ENCODE measurements at regions not wholly inside any gene's neighbourhood (a gene's known extent, or its start where the extent isn't known, plus 50 kb on each side); places are given as distances from the start of the nearest gene placed in this dataset.

DNA sequence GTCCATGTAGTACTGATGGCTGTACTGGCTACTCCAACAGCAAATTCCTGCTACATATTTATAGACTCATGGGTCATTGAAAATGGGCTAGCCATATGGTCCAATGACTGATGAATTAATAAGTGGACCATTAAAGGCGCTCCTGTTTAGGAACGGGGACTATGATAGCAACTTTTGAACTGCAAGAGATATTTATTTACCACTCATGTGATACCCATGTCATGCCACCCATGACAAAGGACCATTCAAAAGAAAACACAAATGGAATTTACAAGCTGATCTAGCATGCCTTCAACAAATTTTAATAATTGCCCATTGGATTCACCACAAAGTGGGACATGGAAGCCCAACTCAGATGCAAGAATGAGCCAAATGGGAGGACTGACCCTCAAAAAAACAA is 240.0 kb upstream of the GALNTL6 start:
- Mint-ChIP-seq H3K9me3 (peaks cover 5% of the 10 kb centered on the region), H3K4me1 (ENCODE audit: low read depth) (no peaks in the 10 kb centered on the region), H3K36me3 (ENCODE audit: low read depth) (no peaks in the 10 kb centered on the region), H3K27me3 (ENCODE audit: low read depth) (no peaks in the 10 kb centered on the region), H3K4me3 (no peak overlapping the region), H3K27ac (no peak overlapping the region)
- CTCF ChIA-PET, result no interaction called here
- no peak for DNase-seq
- intact Hi-C loops (cut with micrococcal nuclease), result no loop called here

DNA sequence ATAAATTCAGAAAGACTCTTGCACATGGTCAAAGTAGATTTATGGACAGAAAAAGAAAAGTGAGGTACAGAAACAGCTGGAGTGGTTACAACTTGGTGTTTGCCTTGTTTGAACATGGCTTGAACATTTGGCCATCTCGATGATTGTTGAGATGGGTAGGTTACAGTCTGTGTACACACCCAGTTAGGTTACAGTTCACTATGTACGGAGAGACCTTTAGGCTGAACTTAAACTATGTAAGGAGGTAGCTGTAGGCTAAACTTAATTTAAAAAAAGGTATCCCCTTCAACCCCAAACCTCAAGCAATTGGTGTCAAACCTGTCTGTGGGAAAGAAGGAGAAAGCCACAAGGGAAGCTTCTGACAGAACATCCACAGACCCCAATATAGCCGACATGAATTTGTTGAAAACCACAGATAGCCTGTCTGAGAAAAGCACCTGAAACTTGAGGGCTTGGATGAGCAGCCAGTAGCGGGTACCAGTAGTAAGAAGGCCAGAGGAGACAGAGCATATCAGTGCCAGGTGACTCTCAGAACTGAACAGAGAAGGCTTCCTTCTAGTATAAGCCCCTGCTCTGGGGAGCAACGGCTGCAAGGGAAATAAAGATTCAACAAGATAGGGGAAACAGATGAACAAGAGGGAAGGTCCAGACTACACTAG is 247.9 kb upstream of the GALNTL6 start:
- peaks cover 1% of the 10 kb centered on the region for H3K9me3 Mint-ChIP-seq
- no peak overlapping the region for H3K4me3 Mint-ChIP-seq
- H3K27me3 Mint-ChIP-seq (ENCODE audit: low read depth), result no peaks in the 10 kb centered on the region
- no peak overlapping the region for H3K27ac Mint-ChIP-seq
- H3K4me1 Mint-ChIP-seq (ENCODE audit: low read depth), result no peaks in the 10 kb centered on the region
- DNase-seq, result no peak
- CTCF ChIA-PET, result interaction anchor here (0.6 kb wide), 1 partner anchor 14 kb away, joined by 3 read pairs; no protein-coding TSS in a partner anchor
- intact Hi-C loops (cut with micrococcal nuclease), result no loop called here
- no peaks in the 10 kb centered on the region for H3K36me3 Mint-ChIP-seq (ENCODE audit: low read depth)

DNA sequence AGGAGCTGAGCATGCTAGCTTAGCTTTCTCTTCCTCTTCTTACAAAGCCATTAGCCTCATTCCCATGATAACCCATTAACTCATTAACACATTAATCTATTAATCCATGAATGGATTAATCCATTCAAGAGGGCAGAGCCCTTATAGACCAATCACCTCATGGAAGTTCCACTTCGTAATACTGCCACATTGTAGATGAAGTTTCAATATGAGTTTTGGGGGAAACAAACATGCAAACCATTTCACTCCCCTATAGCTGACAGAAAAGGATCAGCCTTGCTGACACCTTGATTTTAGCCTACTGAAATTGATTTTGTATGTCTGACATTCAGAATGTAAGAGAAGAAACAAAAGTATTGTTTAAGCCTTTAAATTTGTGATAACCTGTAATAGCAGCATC is 251.8 kb upstream of the GALNTL6 start:
- H3K27me3 Mint-ChIP-seq (ENCODE audit: low read depth), result no peaks in the 10 kb centered on the region
- no peaks in the 10 kb centered on the region for H3K36me3 Mint-ChIP-seq (ENCODE audit: low read depth)
- H3K4me1 Mint-ChIP-seq (ENCODE audit: low read depth), result no peaks in the 10 kb centered on the region
- no peak overlapping the region for H3K27ac Mint-ChIP-seq
- no peak overlapping the region for H3K4me3 Mint-ChIP-seq
- intact Hi-C loops (cut with micrococcal nuclease), result no loop called here
- no peaks in the 10 kb centered on the region for H3K9me3 Mint-ChIP-seq
- no peak for DNase-seq
- CTCF ChIA-PET, result no interaction called here

DNA sequence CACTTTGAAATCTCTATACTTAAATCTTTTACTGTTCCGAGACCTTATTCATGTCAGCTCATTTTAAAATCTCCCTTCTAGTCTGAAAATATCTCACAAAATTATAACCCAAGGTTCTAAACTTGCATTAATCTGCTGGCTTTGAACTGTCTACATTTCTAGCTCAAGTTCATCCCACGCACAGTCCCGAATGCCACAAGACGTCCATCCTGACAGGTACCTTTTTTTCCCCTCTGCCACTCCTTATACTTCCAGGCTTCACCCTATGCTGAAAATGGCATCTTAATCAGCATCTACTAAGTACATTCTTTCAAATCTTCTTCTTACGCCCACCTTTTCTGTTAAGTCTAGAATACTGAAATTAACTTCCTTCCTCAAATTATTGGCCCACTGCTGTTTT is 259.2 kb upstream of the GALNTL6 start:
- Mint-ChIP-seq H3K36me3 (ENCODE audit: low read depth) (no peaks in the 10 kb centered on the region), H3K4me1 (ENCODE audit: low read depth) (no peaks in the 10 kb centered on the region), H3K4me3 (no peak overlapping the region), H3K27me3 (ENCODE audit: low read depth) (no peaks in the 10 kb centered on the region), H3K27ac (no peak overlapping the region), H3K9me3 (no peaks in the 10 kb centered on the region)
- CTCF ChIA-PET, result no interaction called here
- DNase-seq, result no peak
- intact Hi-C loops (cut with micrococcal nuclease), result no loop called here

DNA sequence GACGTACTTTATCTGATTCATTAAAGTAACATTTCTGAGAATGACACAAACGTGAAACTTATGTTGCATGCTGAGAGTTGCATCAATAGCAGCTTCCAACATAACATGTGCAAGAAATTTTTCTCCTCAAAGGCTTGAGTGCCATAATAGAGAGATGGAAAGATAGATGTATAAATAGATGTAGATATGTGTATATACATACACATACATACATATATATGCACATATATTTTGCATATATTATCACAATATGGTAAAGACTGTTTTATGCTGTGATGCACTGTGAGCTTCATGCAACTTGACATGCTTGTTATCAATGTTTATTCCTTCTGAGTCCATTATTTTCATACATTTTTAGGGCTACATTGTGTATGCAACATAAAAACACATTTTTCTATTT is 270.6 kb upstream of the GALNTL6 start:
- no peak for DNase-seq
- Mint-ChIP-seq H3K4me3 (no peak overlapping the region), H3K9me3 (peaks cover 7% of the 10 kb centered on the region), H3K4me1 (ENCODE audit: low read depth) (no peaks in the 10 kb centered on the region), H3K27me3 (ENCODE audit: low read depth) (no peaks in the 10 kb centered on the region), H3K27ac (no peak overlapping the region), H3K36me3 (ENCODE audit: low read depth) (no peaks in the 10 kb centered on the region)
- intact Hi-C loops (cut with micrococcal nuclease), result no loop called here
- CTCF ChIA-PET, result no interaction called here

DNA sequence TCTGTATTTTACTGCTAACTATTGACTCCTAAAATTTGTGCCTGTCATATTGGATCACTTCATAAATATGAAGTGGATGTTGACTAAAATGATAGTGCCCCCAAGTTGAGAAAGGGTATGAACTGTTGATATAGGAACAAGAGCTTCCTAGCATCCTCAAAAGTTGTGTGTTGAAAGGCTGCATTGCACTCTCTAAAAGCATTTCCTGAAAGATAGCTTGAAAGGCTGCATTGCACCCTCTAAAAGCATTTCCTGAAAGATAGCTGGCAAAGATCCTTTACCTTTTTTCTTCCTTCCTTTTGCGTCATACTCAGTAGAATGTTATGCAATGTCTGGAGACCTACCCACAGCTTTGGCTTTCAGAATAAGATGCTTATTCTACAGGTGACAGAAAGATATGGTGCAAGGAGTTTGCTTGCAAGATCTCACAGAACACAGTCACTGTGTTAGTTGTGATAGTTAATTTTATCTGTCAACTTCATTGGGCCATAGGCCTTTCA is 274.6 kb upstream of the GALNTL6 start:
- CTCF ChIA-PET, result no interaction called here
- no peak overlapping the region for H3K4me3 Mint-ChIP-seq
- H3K9me3 Mint-ChIP-seq, result peaks cover 2% of the 10 kb centered on the region
- H3K36me3 Mint-ChIP-seq (ENCODE audit: low read depth), result no peaks in the 10 kb centered on the region
- no peaks in the 10 kb centered on the region for H3K4me1 Mint-ChIP-seq (ENCODE audit: low read depth)
- intact Hi-C loops (cut with micrococcal nuclease), result no loop called here
- H3K27ac Mint-ChIP-seq, result no peak overlapping the region
- H3K27me3 Mint-ChIP-seq (ENCODE audit: low read depth), result no peaks in the 10 kb centered on the region
- DNase-seq, result no peak

DNA sequence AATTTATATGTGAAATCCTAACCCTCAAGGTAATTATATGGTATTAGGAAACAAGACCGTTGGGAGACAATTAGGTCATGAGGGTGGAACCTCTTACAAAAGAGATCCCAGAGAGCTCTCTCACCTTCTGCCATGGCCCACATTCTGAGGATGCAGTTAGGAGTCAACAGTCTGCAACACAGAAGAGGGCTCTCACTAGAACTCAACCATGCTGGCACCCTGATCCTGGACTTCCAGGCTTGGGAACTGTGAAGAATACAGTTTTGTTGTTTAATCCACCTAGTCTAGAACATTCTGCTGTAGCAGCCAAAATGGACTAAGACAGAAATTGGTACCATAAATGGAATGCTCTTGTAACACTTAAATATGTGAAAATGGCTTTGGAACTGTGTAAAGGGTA is 278.8 kb upstream of the GALNTL6 start:
- Mint-ChIP-seq H3K4me3 (no peak overlapping the region), H3K36me3 (ENCODE audit: low read depth) (no peaks in the 10 kb centered on the region), H3K27ac (no peak overlapping the region), H3K4me1 (ENCODE audit: low read depth) (no peaks in the 10 kb centered on the region), H3K27me3 (ENCODE audit: low read depth) (no peaks in the 10 kb centered on the region), H3K9me3 (peaks cover 2% of the 10 kb centered on the region)
- no peak for DNase-seq
- intact Hi-C loops (cut with micrococcal nuclease), result no loop called here
- CTCF ChIA-PET, result no interaction called here

DNA sequence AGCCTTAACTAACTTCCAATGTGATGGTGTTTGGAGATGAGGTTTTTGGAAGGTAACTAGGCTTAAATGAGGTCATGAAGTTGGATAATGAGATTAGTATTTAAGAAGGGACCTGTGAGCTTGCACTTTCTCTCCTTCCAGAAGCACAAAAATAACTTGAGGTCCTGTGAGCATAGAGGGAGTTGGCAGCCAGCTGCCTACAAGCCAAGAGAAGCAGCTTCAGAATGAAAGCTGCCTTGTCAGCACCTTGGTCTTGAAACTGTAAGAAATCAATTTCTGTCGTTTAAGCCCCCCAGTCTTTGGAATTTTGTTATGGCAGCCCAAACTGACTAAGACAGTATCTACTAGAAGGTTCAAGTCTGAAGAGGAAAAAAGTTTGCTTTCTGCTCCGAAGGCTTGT is 280.2 kb upstream of the GALNTL6 start:
- H3K4me3 Mint-ChIP-seq, result no peak overlapping the region
- no peak overlapping the region for H3K27ac Mint-ChIP-seq
- no peak for DNase-seq
- intact Hi-C loops (cut with micrococcal nuclease), result no loop called here
- H3K4me1 Mint-ChIP-seq (ENCODE audit: low read depth), result no peaks in the 10 kb centered on the region
- H3K36me3 Mint-ChIP-seq (ENCODE audit: low read depth), result no peaks in the 10 kb centered on the region
- H3K9me3 Mint-ChIP-seq, result peaks cover 2% of the 10 kb centered on the region
- CTCF ChIA-PET, result no interaction called here
- H3K27me3 Mint-ChIP-seq (ENCODE audit: low read depth), result no peaks in the 10 kb centered on the region

DNA sequence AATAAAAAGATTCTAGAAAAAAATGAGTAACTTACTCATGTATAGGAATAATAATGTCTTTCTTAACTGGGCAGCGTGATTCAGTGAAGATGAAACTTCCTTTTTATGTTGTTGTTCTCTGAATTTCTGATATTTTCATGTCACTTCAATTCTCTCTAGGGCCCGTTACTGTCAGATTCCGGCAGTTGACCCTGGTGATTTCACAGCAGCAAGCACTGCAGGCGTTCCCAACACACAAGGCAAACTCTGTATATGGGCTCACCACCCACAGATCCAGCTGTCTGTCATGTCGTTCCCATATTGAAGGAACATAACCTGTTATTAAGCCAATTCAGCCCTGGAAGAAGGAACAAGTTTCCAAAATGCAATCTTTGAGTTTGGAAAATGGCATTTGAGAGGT is 288.3 kb upstream of the GALNTL6 start:
- Mint-ChIP-seq H3K27me3 (ENCODE audit: low read depth) (no peaks in the 10 kb centered on the region), H3K4me3 (no peak overlapping the region), H3K36me3 (ENCODE audit: low read depth) (no peaks in the 10 kb centered on the region), H3K9me3 (peaks cover 4% of the 10 kb centered on the region), H3K4me1 (ENCODE audit: low read depth) (no peaks in the 10 kb centered on the region), H3K27ac (no peak overlapping the region)
- intact Hi-C loops (cut with micrococcal nuclease), result no loop called here
- CTCF ChIA-PET, result interaction anchor here (0.6 kb wide), 1 partner anchor 260 kb away, joined by 3 read pairs; no protein-coding TSS in a partner anchor
- DNase-seq, result no peak

DNA sequence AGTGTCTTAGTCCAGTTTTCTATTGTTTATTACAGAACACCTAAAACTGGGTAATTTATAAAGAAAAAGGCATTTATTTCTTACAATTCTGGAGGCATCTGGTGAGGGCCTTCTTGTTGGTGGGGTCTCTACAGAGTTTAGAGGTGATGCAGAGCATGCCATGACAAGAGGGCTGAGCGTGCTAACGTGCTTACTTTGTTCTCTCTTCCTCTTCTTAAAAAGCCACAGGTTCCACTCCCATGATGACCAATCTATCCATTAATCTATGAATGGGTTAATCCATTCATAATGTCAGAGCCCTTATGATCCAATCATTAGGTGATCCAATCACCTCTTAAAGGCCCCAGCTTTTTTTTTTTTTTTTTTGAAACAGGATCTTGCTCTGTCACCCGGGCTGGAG is 291.5 kb upstream of the GALNTL6 start:
- H3K27me3 Mint-ChIP-seq (ENCODE audit: low read depth), result no peaks in the 10 kb centered on the region
- intact Hi-C loops (cut with micrococcal nuclease), result no loop called here

DNA sequence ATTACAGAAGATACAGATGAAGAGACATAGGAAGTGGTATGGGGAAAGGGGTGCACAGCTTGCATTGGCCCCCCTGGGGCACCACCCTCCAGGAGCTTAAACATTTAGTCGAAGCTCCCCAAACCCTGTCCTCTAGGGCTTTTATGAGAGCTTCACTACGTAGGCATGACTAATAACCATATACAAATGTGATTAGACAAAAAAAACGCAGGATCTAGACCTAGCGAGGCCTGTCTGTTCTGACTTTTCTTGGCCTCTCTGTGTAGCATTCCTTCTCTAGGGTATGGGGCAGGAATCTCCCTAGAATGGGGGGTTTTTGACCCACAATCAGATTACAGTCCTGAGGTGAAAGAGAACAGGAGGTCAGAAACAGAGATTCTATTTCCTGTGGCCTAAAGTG is 293.7 kb upstream of the GALNTL6 start:
- intact Hi-C loops (cut with micrococcal nuclease), result no loop called here
- DNase-seq, result no peak
- Mint-ChIP-seq H3K4me3 (no peak overlapping the region), H3K9me3 (peaks cover 2% of the 10 kb centered on the region), H3K27ac (no peak overlapping the region), H3K27me3 (ENCODE audit: low read depth) (no peaks in the 10 kb centered on the region), H3K4me1 (ENCODE audit: low read depth) (no peaks in the 10 kb centered on the region), H3K36me3 (ENCODE audit: low read depth) (no peaks in the 10 kb centered on the region)
- CTCF ChIA-PET, result no interaction called here

More for the DNA sequence above, 291.5 kb upstream of the GALNTL6 start:
- Mint-ChIP-seq H3K27ac (no peak overlapping the region), H3K4me1 (ENCODE audit: low read depth) (no peaks in the 10 kb centered on the region), H3K9me3 (peaks cover 4% of the 10 kb centered on the region), H3K36me3 (ENCODE audit: low read depth) (no peaks in the 10 kb centered on the region), H3K4me3 (no peak overlapping the region)
- CTCF ChIA-PET, result no interaction called here
- no peak for DNase-seq

DNA sequence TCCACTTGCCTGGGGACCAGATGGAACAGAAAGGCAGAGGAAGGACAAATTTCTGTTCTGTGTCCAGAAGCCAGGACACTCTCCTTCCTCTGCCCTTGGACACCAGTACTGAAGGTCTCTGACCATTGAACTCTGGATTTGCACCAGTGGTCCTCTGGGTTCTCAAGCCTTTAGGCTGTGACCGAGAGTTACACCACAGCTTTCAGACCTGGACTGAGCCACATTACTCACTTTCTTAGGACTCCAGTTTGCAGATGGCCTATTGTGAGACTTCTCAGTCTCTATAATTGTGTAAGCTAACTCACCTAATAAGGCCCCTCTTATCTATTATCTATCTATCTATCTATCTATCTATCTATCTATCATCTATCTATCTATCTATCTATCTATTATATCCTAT is 295.3 kb upstream of the GALNTL6 start:
- H3K27me3 Mint-ChIP-seq (ENCODE audit: low read depth), result no peaks in the 10 kb centered on the region
- intact Hi-C loops (cut with micrococcal nuclease), result no loop called here
- no peaks in the 10 kb centered on the region for H3K36me3 Mint-ChIP-seq (ENCODE audit: low read depth)
- no peak for DNase-seq
- CTCF ChIA-PET, result no interaction called here
- H3K27ac Mint-ChIP-seq, result no peak overlapping the region
- no peaks in the 10 kb centered on the region for H3K4me1 Mint-ChIP-seq (ENCODE audit: low read depth)
- H3K9me3 Mint-ChIP-seq, result peaks cover 2% of the 10 kb centered on the region
- no peak overlapping the region for H3K4me3 Mint-ChIP-seq

DNA sequence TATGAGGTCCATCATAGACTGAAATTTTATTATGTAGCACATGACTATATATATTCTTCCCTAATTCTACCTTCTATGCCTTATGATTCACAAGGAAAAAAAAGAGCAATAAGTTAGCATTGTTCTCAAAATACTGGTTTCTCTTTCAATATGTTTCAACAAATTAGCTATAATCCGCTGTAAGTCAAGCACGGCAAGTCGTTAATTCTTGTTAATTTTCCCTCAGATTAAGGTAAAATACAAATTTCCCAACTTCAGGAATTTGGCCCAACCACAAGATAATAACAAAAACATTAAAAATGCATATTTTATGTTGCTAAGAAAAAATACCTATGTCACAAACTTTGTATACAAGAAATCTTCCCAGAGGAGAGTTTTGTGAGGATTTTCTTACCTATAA is 296.5 kb upstream of the GALNTL6 start:
- Mint-ChIP-seq H3K27me3 (ENCODE audit: low read depth) (no peaks in the 10 kb centered on the region), H3K27ac (no peak overlapping the region), H3K4me3 (no peak overlapping the region), H3K9me3 (peaks cover 2% of the 10 kb centered on the region), H3K36me3 (ENCODE audit: low read depth) (no peaks in the 10 kb centered on the region), H3K4me1 (ENCODE audit: low read depth) (no peaks in the 10 kb centered on the region)
- intact Hi-C loops (cut with micrococcal nuclease), result no loop called here
- CTCF ChIA-PET, result no interaction called here
- no peak for DNase-seq
